GM23248 (cell line): ENCODE measurements at regions not wholly inside any gene's neighbourhood (a gene's known extent, or its start where the extent isn't known, plus 50 kb on each side); places are given as distances from the start of the nearest gene placed in this dataset.

Source experiments
- DNase-seq: peaks from one replicate; pipeline ENCODE4 v3.0.0-alpha.2; 2015
- H2AFZ ChIP-seq: fragments of 200-600 bp; sonication (generic); 2 replicates; pipeline ENCODE4 v1.6.1; 2016; ENCODE audit warnings: antibody characterized with exemption
- H3F3A ChIP-seq: fragments of 200-600 bp; sonication (generic); 2 replicates; pipeline ENCODE4 v1.6.1; 2016; ENCODE audit warnings: mild to moderate bottlenecking, antibody characterized with exemption, mixed run types; ENCODE audit not compliant: insufficient read depth
- H3K27ac ChIP-seq: fragments of 200-600 bp; sonication (generic); 2 replicates; pipeline ENCODE4 v1.5.1; 2016; ENCODE audit warnings: mild to moderate bottlenecking
- H3K27me3 ChIP-seq: fragments of 200-600 bp; sonication (generic); replicated peaks from 2 replicates; pipeline ENCODE4 v1.6.1; 2016; ENCODE audit warnings: mild to moderate bottlenecking; ENCODE audit not compliant: insufficient read depth
- H3K36me3 ChIP-seq: fragments of 200-600 bp; sonication (generic); 2 replicates; pipeline ENCODE4 v1.6.1; 2016; ENCODE audit warnings: low read depth, mild to moderate bottlenecking
- H3K4me1 ChIP-seq: fragments of 200-600 bp; sonication (generic); 2 replicates; pipeline ENCODE4 v1.6.1; 2016; ENCODE audit warnings: mild to moderate bottlenecking; ENCODE audit not compliant: insufficient read depth
- H3K4me2 ChIP-seq: fragments of 200-600 bp; sonication (generic); one replicate; pipeline ENCODE4 v1.6.1; 2016; ENCODE audit warnings: mild to moderate bottlenecking; ENCODE audit not compliant: unreplicated experiment
- H3K4me3 ChIP-seq: fragments of 200-600 bp; sonication (generic); 2 replicates; pipeline ENCODE4 v1.5.1; 2016; ENCODE audit warnings: mild to moderate bottlenecking
- H3K79me2 ChIP-seq: fragments of 200-600 bp; sonication (generic); 2 replicates; pipeline ENCODE4 v1.6.1; 2016; ENCODE audit warnings: mild to moderate bottlenecking; ENCODE audit not compliant: insufficient read depth
- H3K9ac ChIP-seq: fragments of 200-600 bp; sonication (generic); 2 replicates; pipeline ENCODE4 v1.6.1; 2016; ENCODE audit warnings: mild to moderate bottlenecking
- H3K9me2 ChIP-seq: fragments of 200-600 bp; sonication (generic); 2 replicates; pipeline ENCODE4 v1.6.1; 2016; ENCODE audit warnings: mixed run types, mild to moderate bottlenecking, moderate library complexity; ENCODE audit not compliant: insufficient read depth
- H3K9me3 ChIP-seq: fragments of 200-600 bp; sonication (generic); one replicate; pipeline ENCODE4 v1.6.1; 2017; ENCODE audit warnings: low read depth
- H4K20me1 ChIP-seq: fragments of 200-600 bp; sonication (generic); 2 replicates; pipeline ENCODE4 v1.6.0; 2016; ENCODE audit not compliant: insufficient read depth
- EZH2 ChIP-seq: fragments of 200-600 bp; sonication (generic); IDR thresholded peaks from 2 replicates; pipeline ENCODE4 v1.6.1; 2018; ENCODE audit warnings: antibody characterized with exemption, mild to moderate bottlenecking; ENCODE audit not compliant: insufficient read depth, poor library complexity, severe bottlenecking
- EZH2phosphoT487 ChIP-seq: fragments of 200-600 bp; sonication (generic); IDR thresholded peaks from 2 replicates; pipeline ENCODE4 v1.6.1; 2018; ENCODE audit warnings: antibody characterized with exemption, moderate library complexity, mild to moderate bottlenecking, low read depth; ENCODE audit not compliant: insufficient read depth
- WGBS, 2 experiments: methylation state at CpG; one replicate each; pipeline ENCODE4 v1.1.6; 2015 to 2017; ENCODE audit warnings: low lambda C conversion rate in 2 of 2, low coverage in 1 of 2; ENCODE audit errors: missing lambda C conversion rate in 2 of 2; 5-methylcytosine and 5-hydroxymethylcytosine counted together
- in situ Hi-C: fragments of 300-500 bp; cut with MboI; formaldehyde crosslinking; loops from 2 replicates; pipeline ENCODE4 v1.15.0; 2020

GRCh38 chr11:127677660-127678425, 677.3 kb upstream of the KIRREL3 start:
- Histone ChIP-seq H3K4me2 (no peak overlapping the region), H3K9me3 (no peaks in the 10 kb centered on the region), H3K9ac (no peak overlapping the region), H3K9me2 (no peaks in the 10 kb centered on the region), H4K20me1 (no peaks in the 10 kb centered on the region; the same call in 1 of the 2 replicates), H3F3A (no peaks in the 10 kb centered on the region), H3K27ac (no peak overlapping the region), H3K27me3 (peaks cover 3% of the 10 kb centered on the region; the same call in 1 of the 2 replicates), H2AFZ (no peak overlapping the region), H3K36me3 (no peaks in the 10 kb centered on the region), H3K4me3 (no peak overlapping the region), H3K4me1 (no peaks in the 10 kb centered on the region), H3K79me2 (no peaks in the 10 kb centered on the region)
- WGBS, 2 experiments, result 39 to 46% methylated on average over 4 of the region's 4 CpGs
- no peak for TF ChIP-seq EZH2
- no peak for TF ChIP-seq EZH2phosphoT487
- in situ Hi-C loops, result no loop called here
- DNase-seq, result no peak

DNA sequence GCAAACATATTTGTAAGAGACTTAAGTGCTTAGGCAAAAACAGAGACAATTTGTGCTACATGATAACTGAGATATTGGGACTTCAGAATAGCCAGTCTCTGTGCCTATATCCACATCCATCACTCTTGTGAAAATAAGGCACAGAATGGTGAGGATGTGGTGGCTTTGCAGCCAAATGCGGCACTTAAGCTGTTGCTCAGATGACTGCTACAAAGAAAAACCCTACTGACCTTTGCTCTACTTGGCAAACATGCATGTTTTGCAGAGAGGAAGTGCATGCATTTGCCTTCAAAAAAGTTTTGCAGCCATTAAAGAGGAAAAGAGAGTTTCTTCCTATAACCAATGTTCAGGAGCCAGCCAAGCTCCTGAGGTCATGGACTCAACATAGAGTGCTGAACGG, 675.0 kb upstream of the KIRREL3 start:
- H3F3A ChIP-seq, result no peaks in the 10 kb centered on the region
- H3K9me3 ChIP-seq, result no peaks in the 10 kb centered on the region
- no peaks in the 10 kb centered on the region; the same call in 1 of the 2 replicates for H4K20me1 ChIP-seq
- no peak overlapping the region for H3K4me2 ChIP-seq
- H3K4me3 ChIP-seq, result no peak overlapping the region
- no peaks in the 10 kb centered on the region for H3K4me1 ChIP-seq
- no peak overlapping the region for H3K27ac ChIP-seq
- in situ Hi-C loops, result no loop called here
- H3K9ac ChIP-seq, result no peak overlapping the region
- WGBS, 2 experiments, result 6 to 14% methylated on average over 2 of the region's 2 CpGs
- H3K9me2 ChIP-seq, result no peaks in the 10 kb centered on the region
- no peaks in the 10 kb centered on the region for H3K36me3 ChIP-seq
- no peak for DNase-seq
- H3K79me2 ChIP-seq, result no peaks in the 10 kb centered on the region
- no peak for TF ChIP-seq EZH2phosphoT487
- TF ChIP-seq EZH2, result no peak
- H2AFZ ChIP-seq, result no peak overlapping the region
- H3K27me3 ChIP-seq, result 0 out of 2 replicates have a peak, but pooled peaks cover 12% of the 10 kb centered on the region

DNA sequence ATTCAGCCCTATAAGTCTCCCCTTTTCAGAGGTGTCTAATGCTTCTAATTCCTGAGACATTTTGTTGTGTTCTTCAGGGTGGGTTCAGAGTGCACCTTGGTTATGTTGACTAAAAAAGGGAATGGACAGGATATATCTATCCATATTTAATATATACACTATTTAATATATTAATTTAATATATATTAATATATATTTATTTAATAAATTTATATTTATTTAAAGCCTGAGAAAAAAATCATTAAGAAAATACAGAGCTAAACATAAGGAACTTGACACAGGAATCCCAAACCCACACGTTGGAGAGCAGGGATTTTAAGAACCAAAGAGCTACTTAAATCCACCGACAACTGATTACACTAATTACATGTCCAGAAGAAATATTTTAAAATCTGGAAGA, 674.2 kb upstream of the KIRREL3 start:
- no peaks in the 10 kb centered on the region for H3K9me2 ChIP-seq
- H3K36me3 ChIP-seq, result no peaks in the 10 kb centered on the region
- H3K79me2 ChIP-seq, result no peaks in the 10 kb centered on the region
- no peaks in the 10 kb centered on the region; the same call in 1 of the 2 replicates for H4K20me1 ChIP-seq
- H3K4me2 ChIP-seq, result no peak overlapping the region
- H3K9me3 ChIP-seq, result no peaks in the 10 kb centered on the region
- H3F3A ChIP-seq, result no peaks in the 10 kb centered on the region
- in situ Hi-C loops, result no loop called here
- 0 out of 2 replicates have a peak, but pooled peaks cover 12% of the 10 kb centered on the region for H3K27me3 ChIP-seq
- H3K4me3 ChIP-seq, result no peak overlapping the region
- WGBS, 2 experiments, result 19 to 32% methylated on average over 2 of the region's 2 CpGs
- DNase-seq, result no peak
- H2AFZ ChIP-seq, result no peak overlapping the region
- TF ChIP-seq EZH2phosphoT487 (no peak), EZH2 (no peak)
- H3K9ac ChIP-seq, result no peak overlapping the region
- no peak overlapping the region for H3K27ac ChIP-seq
- no peaks in the 10 kb centered on the region for H3K4me1 ChIP-seq

DNA sequence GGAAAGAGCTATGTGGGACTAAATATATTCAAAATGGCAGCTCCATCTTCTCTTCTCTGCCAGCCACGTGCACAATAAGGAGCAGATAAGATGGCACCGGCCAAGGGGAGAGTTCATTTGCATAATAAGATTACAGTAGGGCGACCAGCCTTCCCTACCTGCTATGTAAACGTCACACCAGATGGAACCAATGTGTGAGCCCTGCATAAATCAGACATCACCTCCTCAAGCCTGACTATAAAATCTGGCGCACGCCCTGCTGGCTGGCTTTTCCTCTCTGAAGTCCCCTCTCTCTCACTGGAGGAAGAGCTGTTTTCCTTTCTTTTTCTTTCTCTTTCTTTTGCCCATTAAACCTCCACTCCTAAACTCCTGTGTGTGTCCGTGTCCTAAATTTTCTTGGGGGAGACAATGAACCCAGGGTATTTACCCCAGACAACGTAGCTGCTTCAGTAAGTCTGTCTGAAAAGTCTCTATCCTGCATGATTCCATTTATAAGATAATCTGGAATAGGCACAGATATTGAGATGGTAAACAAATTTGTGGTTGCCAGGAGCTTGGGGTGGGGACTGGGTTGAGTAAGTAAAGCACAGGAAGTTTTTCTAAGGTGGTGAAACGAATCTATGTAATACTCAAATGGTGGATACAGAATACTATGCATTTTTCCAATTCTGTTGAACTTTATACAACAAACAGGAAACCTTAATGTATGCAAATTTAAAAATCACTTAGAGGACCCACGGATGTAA, 670.0 kb upstream of the KIRREL3 start:
- no peak overlapping the region for H3K27ac ChIP-seq
- H3K79me2 ChIP-seq, result no peaks in the 10 kb centered on the region
- no peaks in the 10 kb centered on the region for H3K4me1 ChIP-seq
- no peak for DNase-seq
- H3F3A ChIP-seq, result no peaks in the 10 kb centered on the region
- TF ChIP-seq EZH2phosphoT487 (no peak), EZH2 (no peak)
- H3K9me2 ChIP-seq, result no peaks in the 10 kb centered on the region
- no peak overlapping the region for H3K4me3 ChIP-seq
- H3K36me3 ChIP-seq, result no peaks in the 10 kb centered on the region
- no peak overlapping the region for H3K9ac ChIP-seq
- H3K27me3 ChIP-seq, result 0 out of 2 replicates have a peak, but pooled peaks cover 12% of the 10 kb centered on the region
- no peaks in the 10 kb centered on the region for H3K9me3 ChIP-seq
- 2 to 3% methylated on average over 10 of the region's 10 CpGs for WGBS, 2 experiments
- no peak overlapping the region for H3K4me2 ChIP-seq
- H2AFZ ChIP-seq, result no peak overlapping the region
- no peaks in the 10 kb centered on the region for H4K20me1 ChIP-seq
- in situ Hi-C loops, result no loop called here
